MM.1S (cell line): ENCODE measurements at regions not wholly inside any gene's neighbourhood (a gene's known extent, or its start where the extent isn't known, plus 50 kb on each side); places are given as distances from the start of the nearest gene placed in this dataset.

ENCODE experiments used
- CTCF ChIP-seq: fragments of 300-600 bp; sonication (generic); IDR thresholded peaks from 2 replicates; pipeline ENCODE4 v1.5.1; 2016; ENCODE audit warnings: antibody characterized with exemption, low read length, mixed read lengths
- EZH2 ChIP-seq: fragments of 300-600 bp; sonication (generic); optimal IDR thresholded peaks from 2 replicates; pipeline ENCODE3; 2017; ENCODE audit warnings: low read depth, mild to moderate bottlenecking, antibody characterized with exemption, low read length, mixed read lengths
- EZH2phosphoT487 ChIP-seq: fragments of 300-600 bp; sonication (generic); IDR thresholded peaks from 2 replicates; pipeline ENCODE4 v1.6.1; 2018; ENCODE audit warnings: antibody characterized with exemption, low read length

- TF ChIP-seq CTCF = no peak
- no peak for TF ChIP-seq EZH2
- TF ChIP-seq EZH2phosphoT487 = no peak
Observed at GRCh38 chrX:117094149-117094548, 631.4 kb upstream of the CT83 start.
